Naive thymus-derived CD4-positive, alpha-beta T cell (primary cell): ENCODE measurements at regions not wholly inside any gene's neighbourhood (a gene's known extent, or its start where the extent isn't known, plus 50 kb on each side); places are given as distances from the start of the nearest gene placed in this dataset.

Experiments
- ATAC-seq: fragments of 150-1000 bp; cut with Tn5 transposase; 2 replicates; pipeline ENCODE4 v1.10.0; 2021; ENCODE audit warnings: mild to moderate bottlenecking, moderate library complexity
- CTCF ChIA-PET: fragments of 350-600 bp; sonication (Branson Sonifier 250); formaldehyde crosslinking; loops from one replicate; lab custom pipeline; 2021; ENCODE audit warnings: antibody characterized with exemption; lab: Charles Lee
- POLR2A ChIA-PET: fragments of 350-600 bp; sonication (Branson Sonifier 250); formaldehyde crosslinking; loops from one replicate; lab custom pipeline; 2021; ENCODE audit warnings: antibody characterized with exemption, inconsistent platforms; lab: Charles Lee
- DNase-seq, 9 donors: peaks; one replicate each; pipeline versions ENCODE4 v3.0.0 to v3.0.0-alpha.2; 2020 to 2022; ENCODE audit warnings: mixed read lengths in 1 of 9
- H3K27ac ChIP-seq: one replicate; pipeline ENCODE4 v1.7.0; 2013; ENCODE audit warnings: mild to moderate bottlenecking, low read depth, low read length, moderate library complexity
- H3K27me3 ChIP-seq, 2 donors: one replicate each; pipeline ENCODE4 v1.7.0; 2013; ENCODE audit warnings: low read length in 2 of 2, mild to moderate bottlenecking in 2 of 2, moderate library complexity in 2 of 2; ENCODE audit not compliant: control insufficient read depth in 2 of 2, insufficient read depth in 2 of 2
- H3K36me3 ChIP-seq, 3 experiments: 1 replicate in 2 of 3; 2 replicates in 1 of 3; pipeline ENCODE4 v1.7.0; 2013; ENCODE audit warnings: low read length in 3 of 3, mild to moderate bottlenecking in 3 of 3, moderate library complexity in 1 of 3; ENCODE audit not compliant: insufficient read depth in 3 of 3, control insufficient read depth in 2 of 3
- H3K4me1 ChIP-seq, 2 donors: one replicate each; pipeline ENCODE4 v1.7.0; 2013; ENCODE audit warnings: low read length in 2 of 2, mild to moderate bottlenecking in 2 of 2, moderate library complexity in 1 of 2; ENCODE audit not compliant: control insufficient read depth in 2 of 2, insufficient read depth in 2 of 2
- H3K4me3 ChIP-seq: 2 replicates; pipeline ENCODE4 v1.7.0; 2013; ENCODE audit warnings: mild to moderate bottlenecking, low read length
- H3K9me3 ChIP-seq, 3 experiments: 1 replicate in 2 of 3; 2 replicates in 1 of 3; pipeline ENCODE4 v1.7.0; 2013; ENCODE audit warnings: low read length in 3 of 3; ENCODE audit not compliant: control insufficient read depth in 2 of 3
- H3K27ac Mint-ChIP-seq, 9 donors: one replicate each; pipeline ENCODE4 v1.8.0; 2020 to 2022; ENCODE audit warnings: mixed read lengths in 9 of 9, mild to moderate bottlenecking in 8 of 9, moderate library complexity in 5 of 9, inconsistent platforms in 2 of 9
- H3K27me3 Mint-ChIP-seq, 5 donors: one replicate each; pipeline ENCODE4 v1.8.0; 2021 to 2022; ENCODE audit warnings: mixed read lengths in 5 of 5, mild to moderate bottlenecking in 1 of 5
- H3K36me3 Mint-ChIP-seq, 5 donors: one replicate each; pipeline ENCODE4 v1.8.0; 2020 to 2022; ENCODE audit warnings: mixed read lengths in 5 of 5, mild to moderate bottlenecking in 3 of 5, inconsistent platforms in 1 of 5
- H3K4me1 Mint-ChIP-seq, 7 donors: one replicate each; pipeline ENCODE4 v1.8.0; 2020 to 2022; ENCODE audit warnings: mixed read lengths in 7 of 7, mild to moderate bottlenecking in 3 of 7, inconsistent platforms in 1 of 7
- H3K4me3 Mint-ChIP-seq, 10 donors: one replicate each; pipeline ENCODE4 v1.8.0; 2020 to 2022; ENCODE audit warnings: mild to moderate bottlenecking in 10 of 10, mixed read lengths in 10 of 10, moderate library complexity in 6 of 10, inconsistent platforms in 2 of 10
- H3K9me3 Mint-ChIP-seq, 11 donors: one replicate each; pipeline ENCODE4 v1.8.0; 2020 to 2022; ENCODE audit warnings: mixed read lengths in 11 of 11, mild to moderate bottlenecking in 4 of 11, inconsistent platforms in 1 of 11, moderate library complexity in 1 of 11
- intact Hi-C, 2 donors: fragments of 100-400 bp; cut with micrococcal nuclease; formaldehyde crosslinking; loops; one replicate each; pipeline ENCODE4 v1.15.1; 2023

DNA sequence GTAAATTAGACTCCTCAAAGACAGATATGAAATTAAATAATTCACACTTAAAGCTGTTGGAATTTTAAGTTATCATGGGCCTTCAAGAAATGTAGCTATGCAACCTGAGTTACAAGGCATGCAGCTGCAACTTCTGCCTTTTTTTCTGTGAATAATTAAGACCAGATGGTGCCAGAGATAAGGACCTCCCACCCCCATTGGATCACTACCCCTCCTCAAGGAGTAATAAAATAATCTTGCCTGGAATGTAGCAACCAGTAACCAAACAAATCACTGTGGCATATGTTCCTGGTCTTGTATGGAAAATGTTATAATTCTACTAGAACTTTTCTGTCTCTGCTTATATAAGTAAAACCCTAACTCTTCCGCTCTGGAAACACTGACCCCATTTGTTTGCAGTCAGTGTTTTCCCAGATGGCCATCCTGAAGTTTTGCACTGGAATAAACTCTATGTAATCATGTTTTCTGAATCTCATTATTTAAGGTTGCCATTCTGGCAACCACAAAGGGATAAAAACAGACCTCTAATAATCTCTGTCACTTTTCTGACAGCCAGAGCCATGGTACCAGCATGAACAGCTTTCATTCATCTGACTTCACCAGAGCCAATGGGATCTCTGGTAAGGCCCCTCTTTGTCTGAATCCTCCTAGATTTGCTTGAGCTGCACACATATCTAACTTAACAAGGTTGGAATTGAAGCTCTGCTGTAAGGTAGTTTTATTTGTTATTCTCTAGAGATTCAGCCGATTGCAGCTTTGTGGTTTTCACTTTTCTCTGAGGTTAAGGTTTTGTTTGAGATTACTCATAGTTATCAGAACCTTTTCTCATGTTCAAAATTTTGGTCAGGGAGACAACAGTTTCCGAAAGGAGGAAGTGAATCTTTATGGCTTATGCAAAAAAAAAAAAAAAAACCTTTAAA lies 274.6 kb downstream of the NAF1 start:
- intact Hi-C loops = no loop called here
- Mint-ChIP-seq H3K4me1 (peaks cover 0 to 8% (median 0%) of the 10 kb centered on the region in 7 donors), H3K4me3 (no peak overlapping the region), H3K27me3 (peaks cover 0 to 2% (median 0%) of the 10 kb centered on the region in 5 donors), H3K27ac (no peak overlapping the region), H3K9me3 (peaks cover 0 to 10% (median 1%) of the 10 kb centered on the region in 11 donors), H3K36me3 (no peaks in the 10 kb centered on the region)
- no peak for DNase-seq
- no peaks in the 10 kb centered on the region for H3K9me3 ChIP-seq
- H3K27me3 ChIP-seq = no peaks in the 10 kb centered on the region
- no peak for ATAC-seq
- no peaks in the 10 kb centered on the region for H3K36me3 ChIP-seq
- no peaks in the 10 kb centered on the region for H3K4me1 ChIP-seq
- no peak overlapping the region for H3K4me3 ChIP-seq
- POLR2A ChIA-PET = no interaction called here
- CTCF ChIA-PET = no interaction called here
- no peak overlapping the region for H3K27ac ChIP-seq

DNA sequence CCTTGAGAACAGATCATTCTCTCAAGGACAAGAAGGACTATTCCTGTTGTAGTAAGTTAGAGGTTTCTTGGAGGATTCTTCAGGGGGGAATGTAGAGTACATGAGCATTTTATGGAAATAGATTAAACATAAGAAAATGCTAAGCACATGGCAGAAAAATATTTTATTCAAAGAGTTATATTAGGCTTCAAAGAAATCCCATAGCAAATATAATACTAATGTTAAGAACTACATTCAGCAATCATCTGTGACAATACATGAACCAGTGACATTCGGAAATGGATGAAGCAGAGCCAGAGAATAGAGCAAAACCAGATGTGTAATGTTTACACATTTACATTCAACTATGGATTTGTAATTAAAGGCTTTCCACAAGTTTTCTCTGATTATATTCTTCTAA lies 288.6 kb downstream of the NAF1 start:
- Mint-ChIP-seq H3K27ac (no peak overlapping the region), H3K4me3 (no peak overlapping the region), H3K9me3 (peaks cover 0 to 9% (median 2%) of the 10 kb centered on the region in 11 donors), H3K27me3 (no peaks in the 10 kb centered on the region), H3K4me1 (no peaks in the 10 kb centered on the region), H3K36me3 (no peaks in the 10 kb centered on the region)
- ChIA-PET CTCF (no interaction called here), POLR2A (no interaction called here)
- Histone ChIP-seq H3K27me3 (no peaks in the 10 kb centered on the region), H3K9me3 (no peaks in the 10 kb centered on the region), H3K27ac (no peak overlapping the region), H3K4me1 (no peaks in the 10 kb centered on the region), H3K36me3 (no peaks in the 10 kb centered on the region), H3K4me3 (no peak overlapping the region)
- ATAC-seq (no peak), DNase-seq (no peak)
- intact Hi-C loops = no loop called here

DNA sequence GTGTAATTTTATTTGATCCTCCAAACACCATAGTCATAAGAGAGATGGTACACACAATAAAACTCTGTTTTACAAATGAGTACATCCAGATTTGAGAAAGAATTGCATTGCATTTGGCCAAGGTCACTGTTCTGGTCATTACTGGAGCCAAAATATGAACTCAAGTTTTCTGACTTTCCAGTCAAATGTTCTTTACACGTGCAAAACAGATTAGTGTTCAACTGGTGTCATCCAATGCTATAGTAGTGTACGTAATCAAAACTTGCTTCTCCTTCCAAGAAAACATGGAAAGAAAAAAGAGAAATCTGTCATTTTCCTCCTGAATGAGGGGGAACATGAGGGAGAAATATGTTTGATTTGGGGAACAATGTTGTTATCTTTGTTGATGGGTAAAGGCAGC lies 291.9 kb downstream of the NAF1 start:
- Mint-ChIP-seq H3K27me3 (no peaks in the 10 kb centered on the region), H3K4me3 (no peak overlapping the region), H3K36me3 (no peaks in the 10 kb centered on the region), H3K4me1 (no peaks in the 10 kb centered on the region), H3K27ac (no peak overlapping the region), H3K9me3 (peaks cover 0 to 7% (median 0%) of the 10 kb centered on the region in 11 donors)
- Histone ChIP-seq H3K9me3 (no peaks in the 10 kb centered on the region), H3K36me3 (no peaks in the 10 kb centered on the region), H3K27ac (no peak overlapping the region), H3K4me3 (no peak overlapping the region), H3K4me1 (no peaks in the 10 kb centered on the region), H3K27me3 (no peaks in the 10 kb centered on the region)
- ChIA-PET POLR2A (no interaction called here), CTCF (no interaction called here)
- no peak for ATAC-seq
- no peak for DNase-seq
- intact Hi-C loops = no loop called here

DNA sequence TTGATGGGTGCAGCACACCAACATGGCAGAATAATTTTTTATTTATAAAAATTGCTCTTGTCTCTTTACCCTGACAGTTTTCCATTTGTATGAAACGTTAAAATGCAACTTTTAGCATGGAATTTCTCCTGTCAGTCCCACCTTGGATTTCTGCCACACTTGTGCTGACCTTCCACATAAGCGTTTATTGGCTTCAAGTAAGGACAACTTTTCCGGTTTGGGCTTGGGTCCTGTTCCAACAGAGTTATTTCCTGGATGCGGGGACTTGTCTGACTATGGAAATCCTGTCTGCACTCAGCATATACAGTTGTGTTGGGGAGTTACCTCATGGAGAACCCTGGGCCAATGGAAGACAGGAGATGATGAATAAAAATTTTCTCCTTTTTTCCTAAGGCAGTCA lies 294.7 kb downstream of the NAF1 start:
- H3K27me3 Mint-ChIP-seq = no peaks in the 10 kb centered on the region
- no peak overlapping the region for H3K4me3 Mint-ChIP-seq
- DNase-seq (no peak), ATAC-seq (no peak)
- no peaks in the 10 kb centered on the region for H3K36me3 Mint-ChIP-seq
- Histone ChIP-seq H3K4me1 (no peaks in the 10 kb centered on the region), H3K36me3 (no peaks in the 10 kb centered on the region), H3K27ac (no peak overlapping the region), H3K9me3 (no peaks in the 10 kb centered on the region), H3K27me3 (no peaks in the 10 kb centered on the region), H3K4me3 (no peak overlapping the region)
- H3K4me1 Mint-ChIP-seq = no peaks in the 10 kb centered on the region
- CTCF ChIA-PET = no interaction called here
- intact Hi-C loops = no loop called here
- peaks cover 0 to 8% (median 2%) of the 10 kb centered on the region in 11 donors for H3K9me3 Mint-ChIP-seq
- POLR2A ChIA-PET = no interaction called here
- no peak overlapping the region for H3K27ac Mint-ChIP-seq

DNA sequence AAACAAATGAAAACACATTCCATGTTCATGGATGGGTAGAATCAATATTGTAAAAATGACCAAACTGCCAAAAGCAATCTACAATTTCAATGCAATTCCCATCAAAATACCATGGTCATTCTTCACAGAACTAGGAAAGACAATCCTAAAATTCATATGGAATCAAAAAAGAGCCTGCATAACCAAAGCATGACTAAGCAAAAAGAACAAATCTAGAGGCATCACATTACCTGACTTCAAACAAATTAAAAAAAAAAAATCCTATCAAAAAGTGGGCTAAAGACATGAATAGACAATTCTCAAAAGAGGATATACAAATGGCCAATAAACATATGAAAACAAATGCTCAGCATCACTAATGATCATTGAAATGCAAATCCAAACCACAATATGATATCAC lies 297.5 kb downstream of the NAF1 start:
- Histone ChIP-seq H3K27ac (no peak overlapping the region), H3K27me3 (no peaks in the 10 kb centered on the region), H3K36me3 (no peaks in the 10 kb centered on the region), H3K4me1 (no peaks in the 10 kb centered on the region), H3K4me3 (no peak overlapping the region), H3K9me3 (no peaks in the 10 kb centered on the region)
- intact Hi-C loops = no loop called here
- Mint-ChIP-seq H3K27me3 (no peaks in the 10 kb centered on the region), H3K4me3 (no peak overlapping the region), H3K4me1 (no peaks in the 10 kb centered on the region), H3K9me3 (peaks cover 0 to 15% (median 8%) of the 10 kb centered on the region in 11 donors), H3K36me3 (no peaks in the 10 kb centered on the region), H3K27ac (no peak overlapping the region)
- ChIA-PET CTCF (no interaction called here), POLR2A (no interaction called here)
- no peak for ATAC-seq
- DNase-seq = no peak

GRCh38 chr4:162866565-162866964 lies 300.1 kb downstream of the NAF1 start:
- DNase-seq = no peak
- intact Hi-C loops = no loop called here
- Histone ChIP-seq H3K27ac (no peak overlapping the region), H3K36me3 (no peaks in the 10 kb centered on the region), H3K27me3 (no peaks in the 10 kb centered on the region), H3K4me1 (no peaks in the 10 kb centered on the region), H3K4me3 (no peak overlapping the region), H3K9me3 (no peaks in the 10 kb centered on the region)
- Mint-ChIP-seq H3K9me3 (peaks cover 0 to 18% (median 9%) of the 10 kb centered on the region in 11 donors), H3K27ac (no peak overlapping the region), H3K4me1 (no peaks in the 10 kb centered on the region), H3K27me3 (no peaks in the 10 kb centered on the region), H3K4me3 (no peak overlapping the region), H3K36me3 (no peaks in the 10 kb centered on the region)
- ChIA-PET POLR2A (no interaction called here), CTCF (no interaction called here)
- no peak for ATAC-seq

GRCh38 chr4:162865102-162865501 lies 301.6 kb downstream of the NAF1 start:
- no peaks in the 10 kb centered on the region for H3K27me3 Mint-ChIP-seq
- Histone ChIP-seq H3K4me1 (no peaks in the 10 kb centered on the region), H3K27ac (no peak overlapping the region), H3K27me3 (no peaks in the 10 kb centered on the region), H3K36me3 (no peaks in the 10 kb centered on the region), H3K9me3 (no peaks in the 10 kb centered on the region), H3K4me3 (no peak overlapping the region)
- H3K4me3 Mint-ChIP-seq = no peak overlapping the region
- peaks cover 0 to 18% (median 9%) of the 10 kb centered on the region in 11 donors for H3K9me3 Mint-ChIP-seq
- ATAC-seq (no peak), DNase-seq (no peak)
- no peaks in the 10 kb centered on the region for H3K4me1 Mint-ChIP-seq
- intact Hi-C loops = no loop called here
- POLR2A ChIA-PET = no interaction called here
- H3K27ac Mint-ChIP-seq = no peak overlapping the region
- CTCF ChIA-PET = no interaction called here
- H3K36me3 Mint-ChIP-seq = no peaks in the 10 kb centered on the region
